ENCODE measurements at regions not wholly inside any gene's neighbourhood (a gene's known extent, or its start where the extent isn't known, plus 50 kb on each side); places are given as distances from the start of the nearest gene placed in this dataset.

DNA sequence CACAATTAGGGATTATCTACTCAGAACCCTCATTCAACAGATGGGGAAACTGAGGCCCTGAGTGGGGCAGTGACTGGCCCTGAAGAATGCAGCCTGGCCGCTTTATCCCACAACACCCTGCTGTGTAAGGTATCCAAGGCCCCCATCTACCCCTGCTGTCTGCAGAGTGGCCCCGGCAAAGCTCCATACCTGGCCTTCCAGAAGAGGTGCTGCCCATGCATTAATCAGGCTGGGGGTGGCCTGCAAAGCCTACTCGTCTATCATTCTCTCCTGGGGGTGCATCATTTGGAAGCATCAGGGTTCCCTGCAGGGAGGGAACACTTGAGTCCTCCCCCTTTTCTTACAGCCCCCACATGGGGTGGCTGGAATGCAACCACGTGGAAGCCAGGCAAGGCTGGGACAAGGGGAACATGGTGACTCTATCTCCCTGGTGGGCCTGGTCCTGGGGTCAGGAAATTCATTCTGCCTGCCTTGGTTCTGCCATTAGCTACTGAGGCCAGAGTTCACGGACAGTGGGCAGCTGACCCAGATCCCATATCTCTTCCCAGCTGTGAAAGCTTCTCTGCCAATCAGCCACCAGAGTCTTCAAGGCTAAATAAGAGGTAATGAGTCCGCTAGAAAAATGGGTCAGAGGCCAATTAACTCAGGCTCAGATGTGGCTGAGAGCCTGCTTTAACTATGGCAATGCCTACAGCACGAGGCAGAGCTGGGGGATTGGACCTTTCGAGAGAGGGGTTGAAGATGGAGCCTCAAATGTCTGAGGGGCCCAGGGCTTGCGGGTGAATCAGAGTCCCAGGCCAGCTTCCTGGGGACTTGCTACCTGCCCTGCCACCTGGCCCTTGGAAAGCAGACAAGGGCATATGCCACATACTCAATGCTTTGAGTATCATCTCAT, 72.3 kb upstream of the TOX2 start:
- ATAC-seq (ENCODE audit: insufficient number of reproducible peaks, low FRiP score, low read depth) (no peak), DNase-seq (ENCODE audit: low spot score) (no peak)
- TF ChIP-seq, protein P1, sequence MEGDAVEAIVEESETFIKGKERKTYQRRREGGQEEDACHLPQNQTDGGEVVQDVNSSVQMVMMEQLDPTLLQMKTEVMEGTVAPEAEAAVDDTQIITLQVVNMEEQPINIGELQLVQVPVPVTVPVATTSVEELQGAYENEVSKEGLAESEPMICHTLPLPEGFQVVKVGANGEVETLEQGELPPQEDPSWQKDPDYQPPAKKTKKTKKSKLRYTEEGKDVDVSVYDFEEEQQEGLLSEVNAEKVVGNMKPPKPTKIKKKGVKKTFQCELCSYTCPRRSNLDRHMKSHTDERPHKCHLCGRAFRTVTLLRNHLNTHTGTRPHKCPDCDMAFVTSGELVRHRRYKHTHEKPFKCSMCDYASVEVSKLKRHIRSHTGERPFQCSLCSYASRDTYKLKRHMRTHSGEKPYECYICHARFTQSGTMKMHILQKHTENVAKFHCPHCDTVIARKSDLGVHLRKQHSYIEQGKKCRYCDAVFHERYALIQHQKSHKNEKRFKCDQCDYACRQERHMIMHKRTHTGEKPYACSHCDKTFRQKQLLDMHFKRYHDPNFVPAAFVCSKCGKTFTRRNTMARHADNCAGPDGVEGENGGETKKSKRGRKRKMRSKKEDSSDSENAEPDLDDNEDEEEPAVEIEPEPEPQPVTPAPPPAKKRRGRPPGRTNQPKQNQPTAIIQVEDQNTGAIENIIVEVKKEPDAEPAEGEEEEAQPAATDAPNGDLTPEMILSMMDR (IDR thresholded peaks at IDR 0.05): no peak
- H3K9me3 ChIP-seq: no peaks in the 10 kb centered on the region
- peaks cover 0 to 15% of the 10 kb centered on the region in 2 donors for H3K4me1 ChIP-seq (ENCODE audit: control insufficient read depth in 1 of 2, low read depth in 2 of 2)
- no peak overlapping the region for H3K4me3 ChIP-seq
- no peak overlapping the region for H3K27ac ChIP-seq
- H3K27me3 ChIP-seq (replicated peaks; ENCODE audit: insufficient read depth): no peaks in the 10 kb centered on the region
- H3K36me3 ChIP-seq: no peaks in the 10 kb centered on the region

DNA sequence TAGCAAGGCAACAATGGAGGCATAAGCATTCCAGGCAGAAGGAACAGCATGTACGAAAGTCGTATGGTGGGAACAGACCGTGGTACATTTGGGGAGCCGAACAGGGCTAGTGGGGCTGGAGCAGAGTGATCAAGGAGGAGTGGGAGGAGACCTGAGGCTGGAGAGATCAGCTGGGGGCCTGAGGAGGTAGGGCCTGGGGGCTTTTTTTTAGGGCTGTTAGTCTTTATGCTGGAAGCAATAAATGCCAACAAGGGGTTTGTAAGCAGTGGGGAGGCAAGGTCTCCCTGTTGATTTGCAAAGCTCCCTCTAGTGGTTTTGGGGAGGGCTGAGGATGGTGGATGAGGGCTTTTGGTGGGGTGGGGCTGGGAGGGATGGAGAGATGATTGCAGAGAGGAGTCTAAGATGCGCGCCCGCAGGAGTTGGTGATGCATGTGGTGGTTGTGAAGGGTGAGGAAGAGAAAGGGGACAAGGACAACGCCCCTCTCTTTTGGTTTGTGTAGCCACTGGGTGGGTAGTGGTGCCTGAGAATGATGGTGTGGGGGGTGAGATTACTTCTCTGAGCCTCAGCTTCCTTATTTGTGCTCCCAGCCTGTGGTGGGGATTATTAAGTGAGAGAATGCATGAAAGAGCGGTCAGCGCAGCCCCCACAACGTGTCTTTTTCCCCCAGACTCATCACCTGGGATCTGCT, 74.1 kb upstream of the TOX2 start:
- H3K4me1 ChIP-seq (ENCODE audit: control insufficient read depth in 1 of 2, low read depth in 2 of 2): peaks cover 0 to 14% of the 10 kb centered on the region in 2 donors
- H3K27ac ChIP-seq: no peak overlapping the region
- ATAC-seq (ENCODE audit: insufficient number of reproducible peaks, low FRiP score, low read depth) (no peak), DNase-seq (ENCODE audit: low spot score) (no peak)
- no peak overlapping the region for H3K4me3 ChIP-seq
- H3K9me3 ChIP-seq: no peaks in the 10 kb centered on the region
- TF ChIP-seq, protein P1 (IDR thresholded peaks at IDR 0.05): peak; percentile 26
- H3K27me3 ChIP-seq (replicated peaks; ENCODE audit: insufficient read depth): no peaks in the 10 kb centered on the region
- no peaks in the 10 kb centered on the region for H3K36me3 ChIP-seq

DNA sequence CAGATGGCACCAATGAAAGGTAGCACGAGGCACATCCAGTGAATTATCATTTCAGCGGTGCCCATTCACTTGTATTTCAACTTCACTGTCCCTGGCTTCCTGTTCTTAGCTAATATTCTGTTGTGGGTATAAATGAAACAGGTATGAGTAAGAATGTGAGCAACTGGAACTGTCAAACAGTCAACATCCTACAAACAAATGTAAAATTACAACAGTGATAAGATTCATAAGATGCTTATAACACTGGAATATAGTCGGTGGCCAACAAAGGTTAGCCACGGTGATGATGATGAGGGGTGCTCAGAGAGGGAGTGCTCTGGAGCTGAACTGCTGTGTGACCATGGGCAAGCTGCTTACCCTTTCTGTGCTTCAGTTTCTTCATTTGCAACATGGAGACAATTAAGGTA, 74.9 kb upstream of the TOX2 start:
- no peak overlapping the region for H3K4me3 ChIP-seq
- DNase-seq (ENCODE audit: low spot score) (no peak), ATAC-seq (ENCODE audit: insufficient number of reproducible peaks, low FRiP score, low read depth) (no peak)
- no peaks in the 10 kb centered on the region for H3K36me3 ChIP-seq
- TF ChIP-seq, protein P1 (IDR thresholded peaks at IDR 0.05): no peak
- H3K27me3 ChIP-seq (replicated peaks; ENCODE audit: insufficient read depth): no peaks in the 10 kb centered on the region
- H3K27ac ChIP-seq: no peak overlapping the region
- peaks cover 0 to 6% of the 10 kb centered on the region in 2 donors for H3K4me1 ChIP-seq (ENCODE audit: control insufficient read depth in 1 of 2, low read depth in 2 of 2)
- no peaks in the 10 kb centered on the region for H3K9me3 ChIP-seq

DNA sequence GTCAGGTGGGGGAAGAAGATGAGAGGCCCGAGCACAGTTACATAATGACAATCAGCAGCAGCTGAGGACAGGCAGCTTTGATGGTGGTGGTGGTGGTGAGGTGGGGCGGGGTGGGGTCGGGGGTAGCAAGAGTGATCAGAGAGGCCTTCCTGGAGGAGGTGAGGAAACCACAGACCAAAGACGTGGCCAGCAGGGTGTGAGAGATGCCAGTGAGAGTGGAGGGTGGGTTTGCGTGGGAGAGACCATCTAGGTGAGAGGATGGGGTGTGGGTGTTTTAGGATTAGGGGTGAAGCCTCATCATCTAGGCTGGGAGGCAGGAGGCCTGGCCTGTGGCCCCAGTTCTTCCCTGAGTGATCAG, 76.0 kb upstream of the TOX2 start:
- H3K27me3 ChIP-seq (replicated peaks; ENCODE audit: insufficient read depth): no peaks in the 10 kb centered on the region
- TF ChIP-seq, protein P1 (IDR thresholded peaks at IDR 0.05): no peak
- ATAC-seq (ENCODE audit: insufficient number of reproducible peaks, low FRiP score, low read depth): no peak
- no peak for DNase-seq (ENCODE audit: low spot score)
- H3K4me3 ChIP-seq: no peak overlapping the region
- no peaks in the 10 kb centered on the region for H3K4me1 ChIP-seq (ENCODE audit: control insufficient read depth in 1 of 2, low read depth in 2 of 2)
- H3K36me3 ChIP-seq: no peaks in the 10 kb centered on the region
- no peak overlapping the region for H3K27ac ChIP-seq
- no peaks in the 10 kb centered on the region for H3K9me3 ChIP-seq

DNA sequence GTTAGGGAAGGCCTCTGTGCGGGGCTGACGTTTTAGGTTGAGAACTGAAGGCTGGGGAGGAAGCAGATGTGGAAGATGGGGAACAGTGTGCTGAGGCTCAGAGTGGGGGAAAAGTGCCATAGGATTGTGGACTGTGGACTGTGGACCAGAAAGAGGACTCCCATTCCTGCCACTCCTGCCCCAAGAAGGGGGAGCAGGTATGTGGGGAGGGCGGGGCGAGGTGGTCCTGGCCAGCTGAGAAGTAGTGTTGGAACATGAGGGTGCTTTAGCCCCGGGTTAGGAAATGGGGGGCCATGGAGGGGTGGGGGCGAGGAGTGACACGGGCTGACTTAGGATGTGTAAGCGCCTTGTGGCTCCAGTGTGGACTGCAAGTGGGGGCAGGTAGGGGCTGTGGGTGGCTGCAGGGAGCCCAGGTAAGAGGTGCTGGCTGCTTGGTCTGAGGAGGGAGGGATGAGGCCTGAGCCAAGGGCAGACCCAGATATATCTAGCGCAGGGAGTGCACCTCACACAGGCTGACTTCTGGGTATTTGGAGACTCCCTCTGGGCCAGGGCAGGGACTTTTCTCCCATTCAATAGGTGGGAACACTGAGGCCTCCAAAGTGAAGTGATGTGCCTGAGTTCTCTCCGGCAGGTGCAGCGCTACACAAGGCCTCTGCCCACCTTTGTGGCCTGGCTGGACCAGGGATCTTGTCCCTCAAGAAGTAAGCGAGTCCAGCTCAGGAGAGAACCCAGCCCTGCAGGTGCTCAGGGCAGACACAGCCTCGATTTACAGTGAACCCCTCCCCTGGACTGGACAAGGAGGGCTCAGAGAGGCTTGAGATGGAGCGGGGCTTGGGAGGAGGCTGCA, 76.6 kb upstream of the TOX2 start:
- TF ChIP-seq, protein P1 (IDR thresholded peaks at IDR 0.05): no peak
- no peak for DNase-seq (ENCODE audit: low spot score)
- no peaks in the 10 kb centered on the region for H3K9me3 ChIP-seq
- no peak overlapping the region for H3K4me3 ChIP-seq
- H3K36me3 ChIP-seq: no peaks in the 10 kb centered on the region
- ATAC-seq (ENCODE audit: insufficient number of reproducible peaks, low FRiP score, low read depth): no peak
- no peaks in the 10 kb centered on the region for H3K27me3 ChIP-seq (replicated peaks; ENCODE audit: insufficient read depth)
- H3K4me1 ChIP-seq (ENCODE audit: control insufficient read depth in 1 of 2, low read depth in 2 of 2): no peaks in the 10 kb centered on the region
- H3K27ac ChIP-seq: no peak overlapping the region
